Osteoblast (primary cell): ENCODE measurements at regions not wholly inside any gene's neighbourhood (a gene's known extent, or its start where the extent isn't known, plus 50 kb on each side); places are given as distances from the start of the nearest gene placed in this dataset.
"Not testable (repeated sequence)": the region's sequence is repeated elsewhere in the genome, so short reads cannot be mapped to it uniquely, and the experiment has no call there.

Experiments used
- DNase-seq: peaks from one replicate; pipeline ENCODE4 v3.0.0; 2011; ENCODE audit warnings: low spot score, mixed read lengths; ENCODE audit not compliant: insufficient read length; ENCODE audit errors: missing footprints
- H2AFZ ChIP-seq: 2 replicates; pipeline ENCODE4 v1.6.0; 2011; ENCODE audit warnings: mild to moderate bottlenecking, low read length
- H3K27ac ChIP-seq: 2 replicates; pipeline ENCODE4 v1.5.1; 2011; ENCODE audit warnings: mild to moderate bottlenecking, low read depth, low read length, moderate library complexity
- H3K27me3 ChIP-seq: 2 replicates; pipeline ENCODE4 v1.6.0; 2012; ENCODE audit warnings: mild to moderate bottlenecking, control low read depth, inconsistent platforms, low read length, moderate library complexity; ENCODE audit not compliant: insufficient read depth
- H3K36me3 ChIP-seq: 2 replicates; pipeline ENCODE4 v1.5.1; 2011; ENCODE audit warnings: mild to moderate bottlenecking, low read length, control low read depth, moderate library complexity; ENCODE audit not compliant: insufficient read depth
- H3K4me1 ChIP-seq: 2 replicates; pipeline ENCODE4 v1.5.1; 2011; ENCODE audit warnings: mild to moderate bottlenecking, low read length, control low read depth, moderate library complexity; ENCODE audit not compliant: insufficient read depth
- H3K4me2 ChIP-seq: 2 replicates; pipeline ENCODE4 v1.6.0; 2011; ENCODE audit warnings: mild to moderate bottlenecking, low read length; ENCODE audit not compliant: insufficient read depth
- H3K4me3 ChIP-seq: fragments of 200-600 bp; sonication (generic); 3 replicates; pipeline ENCODE4 v1.5.1; 2012; ENCODE audit warnings: mild to moderate bottlenecking, low read length, inconsistent platforms; ENCODE audit not compliant: insufficient read depth
- H3K79me2 ChIP-seq: 2 replicates; pipeline ENCODE4 v1.6.0; 2012; ENCODE audit warnings: mild to moderate bottlenecking, low read length, control low read depth, inconsistent platforms; ENCODE audit not compliant: insufficient read depth
- H3K9me3 ChIP-seq: 2 replicates; pipeline ENCODE4 v1.5.1; 2011; ENCODE audit warnings: low read depth, low read length, control low read depth
- H4K20me1 ChIP-seq: 2 replicates; pipeline ENCODE4 v1.6.0; 2012; ENCODE audit warnings: mild to moderate bottlenecking, low read length, control low read depth; ENCODE audit not compliant: insufficient read depth
- CTCF ChIP-seq: IDR thresholded peaks from 2 replicates; pipeline ENCODE4 v1.5.1; 2011; ENCODE audit warnings: mild to moderate bottlenecking, low read depth, low read length, moderate library complexity; ENCODE audit errors: extremely low read depth

DNA sequence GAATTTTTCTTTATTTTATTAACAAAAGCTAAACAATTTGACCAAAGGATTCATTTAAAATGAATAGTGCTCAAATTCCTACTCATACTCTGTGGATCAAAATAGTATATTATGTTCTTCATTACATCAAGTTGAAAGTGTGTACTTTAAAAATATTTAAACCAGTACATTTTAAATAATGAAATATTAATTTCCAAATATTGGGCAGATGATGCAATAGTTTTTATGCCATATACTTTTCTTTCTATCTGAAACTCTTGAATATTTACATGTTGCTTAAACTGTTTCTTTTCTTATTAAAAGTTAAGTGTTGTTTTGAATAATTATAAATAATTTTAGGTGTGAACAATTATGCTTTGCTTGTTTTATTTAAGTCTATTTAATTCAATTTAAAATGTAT is 144.7 kb upstream of the TMPRSS15 start:
- peaks cover 2% of the 10 kb centered on the region for H3K9me3 ChIP-seq
- H3K4me3 ChIP-seq = no peak overlapping the region
- no peak overlapping the region for H3K27ac ChIP-seq
- H3K4me1 ChIP-seq = no peaks in the 10 kb centered on the region
- H3K36me3 ChIP-seq = no peaks in the 10 kb centered on the region
- TF ChIP-seq CTCF = no peak
- H4K20me1 ChIP-seq = no peaks in the 10 kb centered on the region
- no peak overlapping the region for H3K4me2 ChIP-seq
- H3K79me2 ChIP-seq = no peaks in the 10 kb centered on the region
- DNase-seq = no peak
- H2AFZ ChIP-seq = no peak overlapping the region
- H3K27me3 ChIP-seq = no peaks in the 10 kb centered on the region

GRCh38 chr21:18549214-18549905 is 145.8 kb upstream of the TMPRSS15 start:
- no peak overlapping the region for H3K4me2 ChIP-seq
- no peak for TF ChIP-seq CTCF
- H3K27me3 ChIP-seq = no peaks in the 10 kb centered on the region
- H3K4me3 ChIP-seq = no peak overlapping the region
- H3K79me2 ChIP-seq = no peaks in the 10 kb centered on the region
- no peak for DNase-seq
- H3K36me3 ChIP-seq = no peaks in the 10 kb centered on the region
- no peaks in the 10 kb centered on the region for H4K20me1 ChIP-seq
- no peaks in the 10 kb centered on the region for H3K4me1 ChIP-seq
- H3K9me3 ChIP-seq = peaks cover 2% of the 10 kb centered on the region
- H3K27ac ChIP-seq = no peak overlapping the region
- H2AFZ ChIP-seq = no peak overlapping the region

GRCh38 chr21:18550361-18550760 is 146.8 kb upstream of the TMPRSS15 start:
- no peak overlapping the region for H3K4me3 ChIP-seq
- H3K36me3 ChIP-seq = no peaks in the 10 kb centered on the region
- H3K27me3 ChIP-seq = no peaks in the 10 kb centered on the region
- DNase-seq = no peak
- TF ChIP-seq CTCF = no peak
- H2AFZ ChIP-seq = no peak overlapping the region
- H3K79me2 ChIP-seq = no peaks in the 10 kb centered on the region
- H3K4me2 ChIP-seq = no peak overlapping the region
- peaks cover 2% of the 10 kb centered on the region for H3K9me3 ChIP-seq
- no peaks in the 10 kb centered on the region for H4K20me1 ChIP-seq
- H3K27ac ChIP-seq = no peak overlapping the region
- no peaks in the 10 kb centered on the region for H3K4me1 ChIP-seq

GRCh38 chr21:18553786-18554185 is 150.2 kb upstream of the TMPRSS15 start:
- no peak overlapping the region for H2AFZ ChIP-seq
- H3K79me2 ChIP-seq = no peaks in the 10 kb centered on the region
- H3K27me3 ChIP-seq = no peaks in the 10 kb centered on the region
- no peaks in the 10 kb centered on the region for H3K9me3 ChIP-seq
- H4K20me1 ChIP-seq = no peaks in the 10 kb centered on the region
- no peak for TF ChIP-seq CTCF
- no peaks in the 10 kb centered on the region for H3K36me3 ChIP-seq
- no peak for DNase-seq
- no peak overlapping the region for H3K27ac ChIP-seq
- H3K4me1 ChIP-seq = no peaks in the 10 kb centered on the region
- H3K4me3 ChIP-seq = no peak overlapping the region
- H3K4me2 ChIP-seq = no peak overlapping the region

DNA sequence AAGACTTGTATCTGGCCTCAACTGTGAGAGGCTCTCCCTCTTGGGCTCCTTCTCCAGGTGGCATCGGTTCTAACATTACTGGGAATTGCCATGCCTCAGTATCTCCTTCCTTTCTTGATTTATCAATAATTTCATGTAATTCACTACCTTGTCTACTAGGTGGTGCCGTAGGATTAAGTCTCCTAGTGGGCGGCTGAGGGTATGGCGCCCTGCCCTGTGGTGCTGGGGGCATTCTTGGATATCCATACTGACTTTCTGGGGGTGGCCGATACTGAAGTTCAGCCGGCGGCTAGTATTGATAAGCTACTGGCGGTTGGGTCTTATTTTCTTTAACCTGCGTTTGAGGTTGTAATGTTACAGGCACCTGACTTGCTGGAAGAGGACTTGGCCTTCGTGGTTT is 164.2 kb upstream of the TMPRSS15 start:
- H3K4me3 ChIP-seq, H3K27ac ChIP-seq, DNase-seq, H3K9me3 ChIP-seq, H4K20me1 ChIP-seq, H3K4me1 ChIP-seq, H3K4me2 ChIP-seq, H3K79me2 ChIP-seq, H3K27me3 ChIP-seq, H2AFZ ChIP-seq, H3K36me3 ChIP-seq: not testable (repeated sequence)
